Testis (tissue), 2 donors: ENCODE measurements at regions not wholly inside any gene's neighbourhood (a gene's known extent, or its start where the extent isn't known, plus 50 kb on each side); places are given as distances from the start of the nearest gene placed in this dataset.
"Not testable (repeated sequence)": the region's sequence is repeated elsewhere in the genome, so short reads cannot be mapped to it uniquely, and the experiment has no call there.

Source experiments
- CTCF ChIP-seq, 3 experiments: fragments of 450-650 bp in 2 of 3; fragments of 200-600 bp in 1 of 3; sonication (generic) in 1 of 3; IDR thresholded peaks; one replicate each; pipeline ENCODE4 v1.5.1; 2016 to 2019; ENCODE audit warnings: antibody characterized with exemption in 3 of 3, mild to moderate bottlenecking in 2 of 3, moderate library complexity in 1 of 3
- POLR2A ChIP-seq: fragments of 450-650 bp; IDR thresholded peaks from one replicate; pipeline ENCODE4 v1.6.1; 2017; ENCODE audit warnings: antibody characterized with exemption, mild to moderate bottlenecking, moderate library complexity

GRCh38 chr1:121001090-121001726, 111.6 kb downstream of the PPIAL4A start:
- TF ChIP-seq POLR2A; CTCF (IDR thresholded peaks at IDR 0.05): not testable (repeated sequence)
